ENCODE measurements at regions not wholly inside any gene's neighbourhood (a gene's known extent, or its start where the extent isn't known, plus 50 kb on each side); places are given as distances from the start of the nearest gene placed in this dataset.

DNA sequence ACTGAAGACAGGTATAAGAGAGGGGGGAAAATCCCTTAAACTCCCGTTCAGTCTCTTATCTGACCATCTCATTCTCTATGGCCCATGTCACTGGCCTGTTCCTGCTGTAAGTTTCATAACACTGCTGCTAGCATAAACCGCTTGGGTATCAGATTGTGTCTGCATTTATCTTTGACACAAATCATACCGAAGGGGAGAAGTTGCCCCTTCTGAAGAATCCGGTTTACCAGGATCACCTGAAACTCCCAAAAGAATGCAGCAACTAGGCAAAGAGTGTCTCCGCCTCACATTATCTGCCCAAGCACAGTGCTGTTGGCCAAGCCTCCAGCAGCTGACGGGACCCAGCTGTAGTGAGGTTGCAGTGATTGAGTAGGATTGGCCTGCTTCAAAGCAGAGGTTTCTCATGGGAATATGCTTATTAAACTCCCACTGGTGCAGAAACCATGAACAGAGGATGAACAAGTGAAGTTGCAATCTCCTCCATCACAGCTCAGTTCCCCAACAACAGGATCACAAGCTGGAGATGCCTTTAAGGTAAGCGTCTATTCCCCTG lies 71.3 kb upstream of the PUDP start:
- no peak for DNase-seq (ENCODE audit: low read depth)

- DNase-seq (ENCODE audit: low read depth) = no peak
These were observed 70.6 kb upstream of the PUDP start for GRCh38 chrX:7218321-7219152.

GRCh38 chrX:7216981-7217587 lies 69.1 kb upstream of the PUDP start:
- DNase-seq (ENCODE audit: low read depth) = no peak

DNA sequence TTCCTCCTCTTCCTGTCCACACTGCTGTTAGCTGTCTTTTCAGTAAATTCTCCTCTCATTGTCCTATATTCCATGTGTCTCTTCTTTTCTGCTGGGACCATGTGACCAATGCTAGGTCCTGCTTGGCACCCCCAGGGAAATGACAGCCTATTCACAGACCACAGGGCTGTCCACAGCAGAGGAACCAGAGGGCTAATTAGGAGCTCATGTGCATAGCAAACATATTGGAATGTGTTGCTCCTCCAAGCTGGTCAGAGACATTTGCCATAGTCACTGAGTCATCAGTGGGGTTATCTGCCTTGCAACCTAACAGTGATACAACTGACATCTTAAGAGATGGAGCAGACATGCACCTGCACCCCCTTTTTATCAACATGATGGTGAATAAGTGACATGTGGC lies 67.9 kb upstream of the PUDP start:
- no peak for DNase-seq (ENCODE audit: low read depth)

DNA sequence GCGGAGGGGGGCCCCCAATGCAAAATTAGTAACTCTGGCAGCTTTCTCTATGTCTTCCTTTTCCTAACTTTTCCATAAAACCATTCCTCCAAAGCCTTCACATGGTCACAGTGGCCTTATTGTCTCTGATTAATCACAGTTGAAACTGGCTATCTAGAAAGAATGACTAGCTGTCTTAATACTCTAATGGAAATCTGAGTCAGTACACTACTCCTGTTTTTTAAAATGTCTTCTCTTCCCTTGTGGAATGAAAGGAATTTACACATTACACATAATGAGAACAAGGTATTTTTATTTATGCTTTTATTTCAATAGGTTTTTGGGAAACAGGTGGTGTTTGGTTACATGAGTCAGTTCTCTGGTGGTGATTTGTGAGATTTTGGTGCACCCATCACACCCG lies 66.3 kb upstream of the PUDP start:
- no peak for DNase-seq (ENCODE audit: low read depth)

DNA sequence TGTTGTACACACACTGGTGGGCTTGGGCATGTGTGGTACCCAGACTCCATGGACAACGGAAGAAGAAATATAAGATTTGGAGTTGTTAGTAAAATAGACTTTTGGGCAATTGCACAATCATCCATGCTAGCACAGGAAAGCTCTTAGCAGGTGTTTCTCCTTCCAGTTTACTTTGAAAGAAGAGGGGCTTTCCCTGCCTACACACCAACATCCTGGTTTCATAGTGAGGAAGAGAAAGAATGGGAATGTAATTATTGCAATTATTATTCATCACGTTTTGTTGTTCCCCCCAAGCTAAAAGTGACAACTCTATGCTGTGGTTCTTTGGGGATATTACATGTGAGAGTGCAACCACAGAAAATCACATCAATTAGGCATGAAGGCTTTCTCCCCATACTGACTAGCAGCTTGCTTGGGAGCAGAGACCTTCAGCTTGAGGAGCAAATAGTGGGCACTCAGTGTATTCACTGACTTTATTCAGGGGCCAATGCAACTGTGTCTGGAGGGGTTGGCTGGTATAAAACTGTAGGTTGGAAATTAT lies 57.2 kb upstream of the PUDP start:
- no peak for DNase-seq (ENCODE audit: low read depth)

- no peak for DNase-seq (ENCODE audit: low read depth)
These were observed 56.7 kb upstream of the PUDP start for GRCh38 chrX:7204619-7205018.

DNA sequence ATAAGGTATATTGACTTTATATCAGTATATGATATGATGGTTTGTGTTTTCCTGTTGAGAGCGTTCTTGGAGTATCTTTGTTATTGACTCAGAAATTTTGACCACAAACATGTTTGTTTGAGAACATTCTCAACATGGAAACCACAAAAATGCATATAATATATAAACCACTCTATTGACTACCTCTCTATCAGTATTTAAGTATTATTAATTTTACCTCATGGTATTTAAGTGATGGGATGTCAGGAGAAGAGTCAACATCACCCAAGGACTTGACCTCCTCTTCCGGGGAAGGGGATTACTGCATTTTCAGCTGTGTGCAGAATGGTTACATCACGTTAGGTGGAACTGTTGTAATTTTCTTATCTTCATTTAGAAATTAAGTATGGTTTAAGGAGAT lies 54.3 kb upstream of the PUDP start:
- no peak for DNase-seq (ENCODE audit: low read depth)

- DNase-seq (ENCODE audit: low read depth) = no peak
These were observed 53.5 kb upstream of the PUDP start for GRCh38 chrX:7201496-7201895.

- DNase-seq (ENCODE audit: low read depth) = no peak
These were observed 50.5 kb upstream of the PUDP start for GRCh38 chrX:7198499-7198898.
